ENCODE measurements at regions not wholly inside any gene's neighbourhood (a gene's known extent, or its start where the extent isn't known, plus 50 kb on each side); places are given as distances from the start of the nearest gene placed in this dataset.

DNA sequence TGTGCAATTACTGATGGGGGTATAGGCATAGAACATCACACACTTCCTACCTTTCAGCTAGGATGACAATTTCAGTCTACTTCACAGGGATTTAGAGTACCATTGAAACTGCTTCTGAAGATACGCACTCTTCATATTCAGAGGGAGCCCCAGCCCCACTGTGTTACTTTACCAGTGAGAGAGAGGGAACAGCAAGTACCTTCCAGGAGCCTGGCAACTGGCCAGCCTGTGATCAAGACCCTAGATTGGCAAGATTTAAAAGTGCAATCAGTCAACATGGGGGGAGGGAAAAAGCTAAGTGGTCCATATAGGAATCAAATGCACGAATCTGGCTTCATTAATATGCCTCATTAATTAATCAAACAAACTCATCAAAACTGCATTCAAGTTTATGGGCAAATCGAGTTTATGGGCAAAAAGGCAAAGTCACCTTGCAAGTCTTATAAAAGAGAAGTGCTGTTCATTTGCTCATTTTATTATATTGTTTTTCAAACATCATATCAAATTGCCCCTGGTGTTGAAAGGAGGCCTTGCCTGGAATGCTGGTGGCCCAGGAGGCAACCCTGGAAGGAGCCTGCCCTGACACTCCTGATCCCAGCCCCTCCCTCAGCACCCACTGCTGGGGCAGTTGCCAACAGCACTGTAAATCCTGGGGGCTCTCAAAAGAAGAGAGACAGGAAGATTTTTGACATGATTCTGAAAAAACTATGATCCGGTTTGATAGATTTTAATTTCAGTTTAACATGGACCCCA lies 184.9 kb upstream of the DPT start:
- Mint-ChIP-seq H3K4me3 (no peak overlapping the region), H3K36me3 (ENCODE audit: low read depth) (no peaks in the 10 kb centered on the region), H3K9me3 (no peaks in the 10 kb centered on the region), H3K27me3 (ENCODE audit: low read depth) (peaks cover 10% of the 10 kb centered on the region), H3K27ac (no peak overlapping the region), H3K4me1 (ENCODE audit: low read depth) (no peaks in the 10 kb centered on the region)
- no peak for DNase-seq
- intact Hi-C loops (cut with micrococcal nuclease): no loop called here
- CTCF ChIA-PET: no interaction called here

DNA sequence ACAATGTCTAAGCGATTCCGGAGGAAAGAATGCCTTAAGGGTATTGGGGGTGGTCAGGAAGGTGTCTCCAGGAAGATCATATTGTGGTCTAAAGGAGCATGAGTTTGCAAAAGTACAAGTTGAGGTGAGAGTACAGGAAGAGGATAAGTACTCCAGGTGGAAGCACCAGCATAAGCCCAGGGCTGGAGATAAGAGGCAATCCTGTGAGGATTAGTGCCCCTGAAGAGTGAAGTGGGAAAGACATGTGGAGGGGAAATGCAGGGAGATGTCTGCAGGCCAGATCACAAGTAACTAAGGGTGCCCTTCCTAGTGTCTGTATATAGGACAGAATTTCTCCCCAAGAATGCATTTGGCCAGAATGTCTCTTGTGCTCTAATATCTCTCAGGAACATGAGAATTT lies 188.3 kb upstream of the DPT start:
- Mint-ChIP-seq H3K36me3 (ENCODE audit: low read depth) (no peaks in the 10 kb centered on the region), H3K27ac (no peak overlapping the region), H3K4me3 (no peak overlapping the region), H3K9me3 (no peaks in the 10 kb centered on the region), H3K4me1 (ENCODE audit: low read depth) (no peaks in the 10 kb centered on the region), H3K27me3 (ENCODE audit: low read depth) (peaks cover 5% of the 10 kb centered on the region)
- CTCF ChIA-PET: no interaction called here
- intact Hi-C loops (cut with micrococcal nuclease): no loop called here
- no peak for DNase-seq

DNA sequence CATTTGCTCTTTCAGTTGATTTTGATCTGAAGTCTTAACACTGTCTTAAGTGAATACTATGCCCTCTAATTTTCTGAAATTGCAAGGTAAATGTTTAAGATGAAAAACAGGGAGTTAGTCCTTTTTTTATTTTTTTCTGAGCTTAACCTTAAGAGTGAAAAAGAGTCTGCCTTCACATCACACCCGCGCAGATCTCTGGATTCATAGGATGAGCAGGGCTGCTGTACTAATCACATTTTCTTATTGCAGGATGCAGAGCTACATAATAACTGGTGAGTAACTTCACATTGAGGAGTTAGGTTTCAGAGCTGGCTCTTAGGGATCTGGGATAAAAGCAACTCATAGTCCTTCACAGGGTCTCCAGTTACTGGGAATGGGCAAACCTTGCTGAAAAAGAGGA lies 188.7 kb upstream of the ATP1B1 start:
- Mint-ChIP-seq H3K9me3 (no peaks in the 10 kb centered on the region), H3K36me3 (ENCODE audit: low read depth) (no peaks in the 10 kb centered on the region), H3K4me3 (no peak overlapping the region), H3K27me3 (ENCODE audit: low read depth) (peaks cover 5% of the 10 kb centered on the region), H3K27ac (no peak overlapping the region), H3K4me1 (ENCODE audit: low read depth) (no peaks in the 10 kb centered on the region)
- CTCF ChIA-PET: no interaction called here
- intact Hi-C loops (cut with micrococcal nuclease): no loop called here
- DNase-seq: no peak

DNA sequence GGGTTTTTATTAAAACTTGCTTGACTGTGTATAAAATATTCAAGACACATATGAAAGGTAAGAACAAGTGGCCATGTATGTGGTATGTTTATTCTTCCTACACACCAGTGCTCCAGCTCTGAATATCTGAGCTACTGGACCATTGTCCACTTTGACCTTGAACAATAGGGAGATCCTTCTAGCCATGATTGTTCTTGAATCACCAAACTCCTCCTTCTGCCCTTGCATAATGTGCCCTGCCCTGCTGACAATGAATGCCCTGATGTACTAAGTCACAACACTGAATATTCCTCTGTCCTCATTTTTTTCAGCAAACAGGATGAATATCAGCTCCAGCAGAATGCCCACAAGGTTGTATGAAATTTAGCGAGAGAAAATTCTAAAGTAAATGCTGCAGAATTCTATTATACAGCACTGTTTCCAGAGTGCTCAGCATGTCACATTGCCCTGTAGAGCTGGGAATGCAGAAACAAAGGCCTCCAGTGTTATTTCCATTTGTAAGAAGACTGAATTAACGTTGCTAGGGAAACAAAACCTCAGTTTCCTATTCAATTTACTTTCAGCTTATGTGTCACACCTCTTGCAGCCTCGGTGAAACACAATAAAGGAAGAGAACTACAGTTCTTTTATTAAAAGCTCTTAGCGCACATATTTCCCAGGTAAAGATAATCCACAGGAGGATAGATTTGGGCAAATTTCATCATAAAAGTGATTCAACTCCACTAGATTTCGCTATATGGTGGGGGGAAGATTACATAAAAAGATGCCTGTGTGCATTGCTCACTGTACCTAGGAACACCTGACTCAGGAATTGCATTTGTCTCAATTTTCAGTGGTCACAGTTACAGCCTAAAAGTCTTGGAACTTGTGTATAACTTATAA lies 187.4 kb upstream of the ATP1B1 start:
- H3K36me3 Mint-ChIP-seq (ENCODE audit: low read depth): no peaks in the 10 kb centered on the region
- intact Hi-C loops (cut with micrococcal nuclease): no loop called here
- no peaks in the 10 kb centered on the region for H3K9me3 Mint-ChIP-seq
- CTCF ChIA-PET: no interaction called here
- no peaks in the 10 kb centered on the region for H3K4me1 Mint-ChIP-seq (ENCODE audit: low read depth)
- DNase-seq: no peak
- H3K27ac Mint-ChIP-seq: no peak overlapping the region
- H3K27me3 Mint-ChIP-seq (ENCODE audit: low read depth): peaks cover 5% of the 10 kb centered on the region
- no peak overlapping the region for H3K4me3 Mint-ChIP-seq

DNA sequence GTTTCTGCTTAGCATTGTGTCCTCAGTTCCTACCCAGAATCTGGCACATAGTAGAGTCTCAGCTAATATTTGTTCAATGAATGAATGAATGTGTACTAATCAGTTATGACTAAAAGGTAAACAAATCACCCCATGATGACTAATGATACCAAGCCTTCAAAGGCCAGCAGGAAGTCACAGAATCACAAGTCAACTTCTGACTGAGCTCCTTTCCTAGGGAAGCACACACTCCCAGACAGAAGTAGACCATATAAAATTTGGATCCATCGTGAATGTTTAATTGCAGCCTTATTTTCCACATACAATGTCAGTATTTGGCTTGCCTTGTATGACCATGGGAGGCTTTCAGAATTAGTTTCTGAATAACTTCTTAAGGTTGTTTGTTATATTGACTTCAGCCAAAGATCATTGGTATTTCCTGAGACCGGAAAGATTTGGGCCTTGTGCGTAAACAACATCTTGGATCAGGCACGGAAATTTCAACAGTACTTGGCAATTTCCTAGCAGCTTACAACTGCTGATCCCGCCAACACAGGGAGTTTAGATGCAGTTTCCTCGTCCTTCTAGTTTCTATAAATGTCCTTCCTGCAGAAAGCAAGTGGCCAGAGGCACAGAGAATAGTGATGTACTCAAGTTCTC lies 185.9 kb upstream of the ATP1B1 start:
- H3K27me3 Mint-ChIP-seq (ENCODE audit: low read depth): peaks cover 11% of the 10 kb centered on the region
- no peak overlapping the region for H3K27ac Mint-ChIP-seq
- no peaks in the 10 kb centered on the region for H3K9me3 Mint-ChIP-seq
- H3K4me1 Mint-ChIP-seq (ENCODE audit: low read depth): no peaks in the 10 kb centered on the region
- intact Hi-C loops (cut with micrococcal nuclease): no loop called here
- H3K4me3 Mint-ChIP-seq: no peak overlapping the region
- CTCF ChIA-PET: interaction anchor here (0.6 kb wide), 2 partner anchors 60 to 480 kb away, joined by 3 read pairs; no protein-coding TSS in a partner anchor
- H3K36me3 Mint-ChIP-seq (ENCODE audit: low read depth): no peaks in the 10 kb centered on the region
- DNase-seq: no peak

DNA sequence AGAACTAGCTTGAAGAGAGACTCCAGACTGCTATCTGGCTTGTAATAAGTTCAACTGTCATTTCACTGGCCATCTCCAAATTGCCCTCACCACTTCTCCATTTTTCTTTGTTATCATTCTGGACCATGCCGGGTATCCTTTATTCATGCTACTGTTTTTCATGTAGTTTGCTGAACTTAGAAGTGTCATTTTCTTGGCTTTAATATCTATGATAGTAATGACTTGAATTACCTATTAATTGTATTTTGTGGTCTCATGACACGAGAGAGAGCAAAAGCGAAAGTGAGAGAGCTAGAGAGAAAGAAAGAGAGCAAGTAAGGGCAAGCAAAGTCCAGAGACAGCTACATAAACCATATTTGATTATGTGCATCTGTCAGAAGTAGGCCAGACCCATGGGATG lies 184.9 kb upstream of the ATP1B1 start:
- peaks cover 13% of the 10 kb centered on the region for H3K27me3 Mint-ChIP-seq (ENCODE audit: low read depth)
- no peak overlapping the region for H3K4me3 Mint-ChIP-seq
- H3K27ac Mint-ChIP-seq: no peak overlapping the region
- CTCF ChIA-PET: interaction anchor here (0.6 to 0.8 kb wide), 2 partner anchors 65 to 715 kb away, joined by 3 to 4 read pairs; no protein-coding TSS in a partner anchor
- H3K4me1 Mint-ChIP-seq (ENCODE audit: low read depth): no peaks in the 10 kb centered on the region
- H3K9me3 Mint-ChIP-seq: no peaks in the 10 kb centered on the region
- H3K36me3 Mint-ChIP-seq (ENCODE audit: low read depth): no peaks in the 10 kb centered on the region
- intact Hi-C loops (cut with micrococcal nuclease): no loop called here
- no peak for DNase-seq

DNA sequence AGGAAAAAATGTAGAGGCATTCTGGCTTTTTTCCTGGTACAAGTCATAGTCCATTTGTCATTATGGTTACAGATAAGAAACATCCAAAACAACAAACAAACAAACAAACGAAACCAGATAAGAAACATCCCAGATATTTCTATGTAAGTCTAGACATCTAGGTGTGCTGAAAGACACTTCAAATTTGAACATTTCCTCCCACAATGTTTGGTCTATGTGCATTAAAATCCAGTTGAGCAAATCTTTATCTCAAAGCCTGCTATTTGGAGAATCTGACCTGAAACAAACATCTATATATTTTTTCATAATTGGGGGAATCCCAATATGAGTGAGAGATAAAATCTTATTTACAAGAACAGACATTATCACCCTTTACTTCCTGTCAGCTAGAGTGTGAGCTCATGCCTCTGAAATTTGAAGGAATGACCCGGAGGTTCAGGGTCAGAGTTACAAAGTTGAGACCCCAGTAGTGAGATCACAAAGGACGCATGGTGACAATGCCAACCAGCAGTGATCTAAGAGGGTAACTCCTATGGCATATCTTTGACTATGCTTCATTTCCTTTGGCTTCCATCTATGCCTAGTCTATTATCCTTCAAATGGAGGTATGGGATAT lies 182.9 kb upstream of the ATP1B1 start:
- Mint-ChIP-seq H3K9me3 (no peaks in the 10 kb centered on the region), H3K4me3 (no peak overlapping the region), H3K27ac (no peak overlapping the region), H3K27me3 (ENCODE audit: low read depth) (peaks cover 18% of the 10 kb centered on the region), H3K36me3 (ENCODE audit: low read depth) (no peaks in the 10 kb centered on the region), H3K4me1 (ENCODE audit: low read depth) (no peaks in the 10 kb centered on the region)
- intact Hi-C loops (cut with micrococcal nuclease): no loop called here
- DNase-seq: no peak
- CTCF ChIA-PET: no interaction called here

DNA sequence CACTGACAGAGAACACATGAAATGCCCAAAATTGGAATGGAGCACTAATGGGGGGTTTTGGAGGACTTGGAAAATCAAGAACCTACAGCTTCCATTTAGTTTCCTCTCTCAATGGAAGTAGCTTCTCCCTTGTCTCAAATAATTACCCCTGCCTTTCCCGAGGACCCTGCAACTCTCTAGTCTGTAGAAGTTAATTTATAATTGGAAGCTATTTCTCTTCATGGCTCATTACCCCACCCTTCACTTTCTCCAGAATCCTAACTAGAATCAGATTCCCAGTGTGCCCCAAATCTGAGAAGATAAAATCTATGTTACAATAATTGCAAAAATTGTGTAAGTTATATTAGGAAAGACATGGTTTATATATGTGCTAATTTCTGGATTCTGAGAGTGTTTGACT lies 181.5 kb upstream of the ATP1B1 start:
- DNase-seq: no peak
- H3K4me3 Mint-ChIP-seq: no peak overlapping the region
- peaks cover 28% of the 10 kb centered on the region for H3K27me3 Mint-ChIP-seq (ENCODE audit: low read depth)
- intact Hi-C loops (cut with micrococcal nuclease): no loop called here
- H3K4me1 Mint-ChIP-seq (ENCODE audit: low read depth): no peaks in the 10 kb centered on the region
- H3K9me3 Mint-ChIP-seq: no peaks in the 10 kb centered on the region
- no peak overlapping the region for H3K27ac Mint-ChIP-seq
- CTCF ChIA-PET: no interaction called here
- no peaks in the 10 kb centered on the region for H3K36me3 Mint-ChIP-seq (ENCODE audit: low read depth)

DNA sequence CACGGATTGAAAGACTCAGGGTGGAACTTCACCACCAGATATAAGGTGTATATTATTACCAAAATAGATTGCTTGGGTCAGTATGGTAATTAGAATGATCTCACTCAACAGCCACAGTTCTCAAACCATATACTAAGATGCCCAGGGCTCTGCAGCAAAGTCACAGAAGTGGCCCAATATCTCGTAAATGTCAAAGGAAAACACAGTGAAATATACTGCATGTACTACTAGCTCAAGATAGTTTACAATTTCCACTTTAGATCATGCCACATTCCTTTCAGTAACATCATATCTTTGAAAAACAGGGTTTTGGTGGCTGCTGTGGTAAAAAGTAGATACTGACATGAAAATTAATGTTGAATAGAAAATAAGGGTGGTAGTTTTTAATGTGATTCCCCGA lies 180.3 kb upstream of the ATP1B1 start:
- CTCF ChIA-PET: interaction anchor here (0.7 kb wide), 1 partner anchor 201 kb away, joined by 3 read pairs; no protein-coding TSS in a partner anchor
- H3K4me1 Mint-ChIP-seq (ENCODE audit: low read depth): no peaks in the 10 kb centered on the region
- H3K9me3 Mint-ChIP-seq: no peaks in the 10 kb centered on the region
- no peak overlapping the region for H3K27ac Mint-ChIP-seq
- no peak for DNase-seq
- H3K4me3 Mint-ChIP-seq: no peak overlapping the region
- no peaks in the 10 kb centered on the region for H3K36me3 Mint-ChIP-seq (ENCODE audit: low read depth)
- peaks cover 28% of the 10 kb centered on the region for H3K27me3 Mint-ChIP-seq (ENCODE audit: low read depth)
- intact Hi-C loops (cut with micrococcal nuclease): no loop called here

DNA sequence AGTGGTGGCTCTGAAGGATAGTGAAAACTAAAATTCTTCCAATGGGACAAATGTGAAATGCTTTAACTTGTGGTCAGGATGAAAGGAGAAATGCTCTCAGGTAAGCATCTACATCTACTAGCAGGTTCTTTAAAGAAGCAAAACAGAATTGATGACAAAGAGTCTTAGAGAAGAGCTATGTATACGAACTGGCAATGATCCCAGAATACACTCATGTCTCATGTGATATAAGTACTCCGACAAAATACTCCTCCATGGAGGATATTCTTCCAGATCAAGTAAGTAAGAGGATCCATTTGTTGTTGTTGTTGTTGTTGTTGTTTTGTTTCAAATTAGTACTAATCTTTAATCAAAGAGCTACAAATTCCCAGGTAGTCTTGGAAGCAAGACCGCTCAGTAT lies 174.0 kb upstream of the ATP1B1 start:
- no peaks in the 10 kb centered on the region for H3K36me3 Mint-ChIP-seq (ENCODE audit: low read depth)
- intact Hi-C loops (cut with micrococcal nuclease): no loop called here
- CTCF ChIA-PET: interaction anchor here (1.0 kb wide), 1 partner anchor 416 kb away, joined by 3 read pairs; no protein-coding TSS in a partner anchor
- H3K27me3 Mint-ChIP-seq (ENCODE audit: low read depth): peaks cover 24% of the 10 kb centered on the region
- no peaks in the 10 kb centered on the region for H3K9me3 Mint-ChIP-seq
- H3K27ac Mint-ChIP-seq: no peak overlapping the region
- H3K4me1 Mint-ChIP-seq (ENCODE audit: low read depth): no peaks in the 10 kb centered on the region
- no peak overlapping the region for H3K4me3 Mint-ChIP-seq
- no peak for DNase-seq

DNA sequence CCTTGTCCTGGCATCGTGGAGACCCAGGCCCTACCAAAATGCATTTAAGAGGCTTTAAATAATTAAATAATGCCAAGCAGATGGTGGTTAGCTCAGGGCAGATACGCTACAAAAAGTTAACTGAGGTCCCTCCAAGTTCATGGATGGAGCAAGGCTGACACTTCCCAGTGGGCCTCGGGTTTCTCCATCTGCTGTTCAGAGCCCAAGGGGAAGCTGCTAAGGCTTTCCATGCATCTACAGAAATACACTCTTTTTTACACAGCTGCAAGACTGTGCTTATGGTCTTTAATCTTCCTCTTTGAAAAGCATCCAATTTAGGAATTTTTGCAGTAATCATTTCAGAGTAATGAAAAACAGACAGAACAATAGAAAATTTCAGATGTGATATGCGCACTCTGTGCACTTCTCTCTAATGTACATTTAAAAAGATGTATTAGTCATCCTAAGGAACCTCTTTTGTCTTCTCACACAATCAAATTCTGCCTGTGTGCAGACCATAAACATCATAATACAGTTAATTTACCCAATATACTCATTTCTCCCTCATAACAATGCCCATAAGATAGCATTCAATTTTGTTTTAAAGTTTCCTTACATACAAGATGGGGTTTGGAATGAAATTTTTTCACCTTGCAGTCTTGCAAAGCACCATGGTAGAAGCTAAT lies 173.2 kb upstream of the ATP1B1 start:
- CTCF ChIA-PET: interaction anchor here (1.0 kb wide), 1 partner anchor 415 kb away, joined by 3 read pairs; no protein-coding TSS in a partner anchor
- no peaks in the 10 kb centered on the region for H3K9me3 Mint-ChIP-seq
- DNase-seq: no peak
- no peaks in the 10 kb centered on the region for H3K36me3 Mint-ChIP-seq (ENCODE audit: low read depth)
- H3K4me3 Mint-ChIP-seq: no peak overlapping the region
- intact Hi-C loops (cut with micrococcal nuclease): no loop called here
- no peaks in the 10 kb centered on the region for H3K4me1 Mint-ChIP-seq (ENCODE audit: low read depth)
- peaks cover 20% of the 10 kb centered on the region for H3K27me3 Mint-ChIP-seq (ENCODE audit: low read depth)
- no peak overlapping the region for H3K27ac Mint-ChIP-seq

Measured in activated naive CD4-positive, alpha-beta T cell treated with anti-CD3 and anti-CD28 coated beads for 36 hours (primary cell).